ENCODE measurements at regions not wholly inside any gene's neighbourhood (a gene's known extent, or its start where the extent isn't known, plus 50 kb on each side); places are given as distances from the start of the nearest gene placed in this dataset.

GRCh38 chr14:99098199-99098598, 173.8 kb downstream of the BCL11B start:
- intact Hi-C loops (cut with micrococcal nuclease), result no loop called here
- no peaks in the 10 kb centered on the region for H3K36me3 Mint-ChIP-seq (ENCODE audit: low read depth)
- H3K9me3 Mint-ChIP-seq, result peaks cover 6% of the 10 kb centered on the region
- H3K4me3 Mint-ChIP-seq, result no peak overlapping the region
- H3K4me1 Mint-ChIP-seq, result no peaks in the 10 kb centered on the region
- no peak for TF ChIP-seq CTCF (IDR thresholded peaks at IDR 0.05)
- ATAC-seq (ENCODE audit: low read depth), result no peak
- no peak overlapping the region for H3K27ac Mint-ChIP-seq
- no peaks in the 10 kb centered on the region for H3K27me3 Mint-ChIP-seq
- POLR2A ChIA-PET, result no interaction called here
- CTCF ChIA-PET, result no interaction called here
- DNase-seq, result no peak

- Mint-ChIP-seq H3K4me3 (no peak overlapping the region), H3K4me1 (no peaks in the 10 kb centered on the region), H3K9me3 (peaks cover 6% of the 10 kb centered on the region), H3K27me3 (no peaks in the 10 kb centered on the region), H3K27ac (no peak overlapping the region), H3K36me3 (ENCODE audit: low read depth) (no peaks in the 10 kb centered on the region)
- intact Hi-C loops (cut with micrococcal nuclease), result no loop called here
- ATAC-seq (ENCODE audit: low read depth) (no peak), DNase-seq (no peak)
- TF ChIP-seq CTCF (IDR thresholded peaks at IDR 0.05), result no peak
- ChIA-PET CTCF (no interaction called here), POLR2A (no interaction called here)
Observed at GRCh38 chr14:99099051-99099787, 172.8 kb downstream of the BCL11B start.

GRCh38 chr14:99100497-99101270, 171.3 kb downstream of the BCL11B start:
- TF ChIP-seq CTCF (IDR thresholded peaks at IDR 0.05), result no peak
- ChIA-PET POLR2A (no interaction called here), CTCF (no interaction called here)
- no peak for DNase-seq
- Mint-ChIP-seq H3K4me3 (no peak overlapping the region), H3K27me3 (no peaks in the 10 kb centered on the region), H3K36me3 (ENCODE audit: low read depth) (no peaks in the 10 kb centered on the region), H3K9me3 (peaks cover 9% of the 10 kb centered on the region), H3K4me1 (no peaks in the 10 kb centered on the region), H3K27ac (no peak overlapping the region)
- no peak for ATAC-seq (ENCODE audit: low read depth)
- intact Hi-C loops (cut with micrococcal nuclease), result no loop called here

- no peaks in the 10 kb centered on the region for H3K4me1 Mint-ChIP-seq
- H3K27me3 Mint-ChIP-seq, result no peaks in the 10 kb centered on the region
- CTCF ChIA-PET, result no interaction called here
- POLR2A ChIA-PET, result no interaction called here
- no peak for TF ChIP-seq CTCF (IDR thresholded peaks at IDR 0.05)
- H3K4me3 Mint-ChIP-seq, result no peak overlapping the region
- no peak overlapping the region for H3K27ac Mint-ChIP-seq
- intact Hi-C loops (cut with micrococcal nuclease), result no loop called here
- DNase-seq, result no peak
- H3K36me3 Mint-ChIP-seq (ENCODE audit: low read depth), result no peaks in the 10 kb centered on the region
- ATAC-seq (ENCODE audit: low read depth), result no peak
- H3K9me3 Mint-ChIP-seq, result peaks cover 7% of the 10 kb centered on the region
Observed at GRCh38 chr14:99101855-99102461, 170.0 kb downstream of the BCL11B start.

- Mint-ChIP-seq H3K27me3 (peaks cover 2% of the 10 kb centered on the region), H3K36me3 (ENCODE audit: low read depth) (no peaks in the 10 kb centered on the region), H3K4me1 (no peaks in the 10 kb centered on the region), H3K9me3 (no peaks in the 10 kb centered on the region), H3K27ac (no peak overlapping the region), H3K4me3 (no peak overlapping the region)
- ChIA-PET CTCF (no interaction called here), POLR2A (no interaction called here)
- DNase-seq (no peak), ATAC-seq (ENCODE audit: low read depth) (no peak)
- no peak for TF ChIP-seq CTCF (IDR thresholded peaks at IDR 0.05)
- intact Hi-C loops (cut with micrococcal nuclease), result no loop called here
Observed at GRCh38 chr14:99116741-99117295, 155.2 kb downstream of the BCL11B start.

Measured in activated B cell treated with CpG ODN at 0.5 μM for 24 hours (primary cell).